Stomach (tissue), 8 donors: ENCODE measurements at regions not wholly inside any gene's neighbourhood (a gene's known extent, or its start where the extent isn't known, plus 50 kb on each side); places are given as distances from the start of the nearest gene placed in this dataset.
A peak's percentile ranks its signal among the peaks of the same experiment; 100 is the strongest.

Experiments
- DNase-seq, 2 donors: peaks; one replicate each; pipeline versions ENCODE4 v3.0.0 to v3.0.0-alpha.2; 2013 to 2019
- H3K27ac ChIP-seq, 5 donors: fragments of 200-600 bp in 4 of 5; sonication (generic) in 4 of 5; one replicate each; pipeline ENCODE4 v1.5.1; 2013 to 2019; ENCODE audit warnings: mild to moderate bottlenecking in 1 of 5, moderate library complexity in 1 of 5
- H3K27me3 ChIP-seq, 3 donors: fragments of 200-600 bp; sonication (generic); one replicate each; pipeline ENCODE4 v1.5.1; 2017 to 2019; ENCODE audit warnings: mixed run types in 1 of 3
- H3K36me3 ChIP-seq, 4 donors: fragments of 200-600 bp; sonication (generic); 1 replicate in 3 of 4; 2 replicates in 1 of 4; pipeline ENCODE4 v1.5.1; 2016 to 2019
- H3K4me1 ChIP-seq, 4 donors: fragments of 200-600 bp; sonication (generic); one replicate each; pipeline ENCODE4 v1.5.1; 2016 to 2019
- H3K4me3 ChIP-seq, 4 donors: fragments of 200-600 bp; sonication (generic) in 3 of 4; one replicate each; pipeline ENCODE4 v1.5.1; 2016 to 2019; ENCODE audit warnings: mild to moderate bottlenecking in 1 of 4
- H3K9me3 ChIP-seq, 4 donors: fragments of 200-600 bp; sonication (generic); one replicate each; pipeline ENCODE4 v1.5.1; 2016 to 2019
- CTCF ChIP-seq, 7 experiments: fragments of 450-650 bp in 4 of 7; fragments of 200-600 bp in 3 of 7; sonication (generic) in 3 of 7; IDR thresholded peaks; one replicate each; pipeline ENCODE4 v1.5.1; 2016 to 2019; ENCODE audit warnings: antibody characterized with exemption in 7 of 7, control low read depth in 2 of 7, mild to moderate bottlenecking in 1 of 7
- EP300 ChIP-seq: sonication (generic); formaldehyde crosslinking; IDR thresholded peaks from one replicate; pipeline ENCODE4 v1.6.1; 2017; ENCODE audit warnings: antibody characterized with exemption
- POLR2A ChIP-seq, 4 donors: fragments of 450-650 bp; IDR thresholded peaks; one replicate each; pipeline ENCODE4 v1.6.1; 2016; ENCODE audit warnings: antibody characterized with exemption in 4 of 4, control low read depth in 2 of 4, mild to moderate bottlenecking in 1 of 4, moderate library complexity in 1 of 4
- POLR2AphosphoS5 ChIP-seq, 3 donors: sonication (generic); formaldehyde crosslinking; IDR thresholded peaks; one replicate each; pipeline ENCODE4 v1.6.1; 2016; ENCODE audit warnings: antibody characterized with exemption in 3 of 3
- WGBS, 5 donors: extraction: QIAGEN DNeasy Blood & Tissue Kit in 3 of 5; methylation state at CpG; one replicate each; pipeline versions ENCODE4 v1.1.5 to v1.1.7; 2013 to 2018; 5-methylcytosine and 5-hydroxymethylcytosine counted together
- intact Hi-C: fragments of 100-400 bp; cut with DNase I; formaldehyde crosslinking; loops from one replicate; pipeline ENCODE4 v1.15.1; 2023; ENCODE audit warnings: low total_unique reads
- donor health status: healthy with polysubstance abuse.
- donor health status: Bipolar disorder and iron deficiency.
- donor health status: healthy.

GRCh38 chr4:166315721-166316467, 442.9 kb downstream of the TLL1 start:
- 85 to 89% (median 87%) methylated on average over 11 of the region's 11 CpGs for WGBS, 5 donors
- Histone ChIP-seq H3K9me3 (no peaks in the 10 kb centered on the region), H3K36me3 (no peaks in the 10 kb centered on the region), H3K27ac (no peak overlapping the region), H3K4me1 (no peaks in the 10 kb centered on the region), H3K27me3 (no peaks in the 10 kb centered on the region), H3K4me3 (no peak overlapping the region)
- DNase-seq: no peak
- intact Hi-C loops: no loop called here
- no peak for TF ChIP-seq EP300
- no peak for TF ChIP-seq POLR2AphosphoS5 (IDR thresholded peaks at IDR 0.05)
- TF ChIP-seq POLR2A (IDR thresholded peaks at IDR 0.05): no peak
- no peak for TF ChIP-seq CTCF (IDR thresholded peaks at IDR 0.05)

DNA sequence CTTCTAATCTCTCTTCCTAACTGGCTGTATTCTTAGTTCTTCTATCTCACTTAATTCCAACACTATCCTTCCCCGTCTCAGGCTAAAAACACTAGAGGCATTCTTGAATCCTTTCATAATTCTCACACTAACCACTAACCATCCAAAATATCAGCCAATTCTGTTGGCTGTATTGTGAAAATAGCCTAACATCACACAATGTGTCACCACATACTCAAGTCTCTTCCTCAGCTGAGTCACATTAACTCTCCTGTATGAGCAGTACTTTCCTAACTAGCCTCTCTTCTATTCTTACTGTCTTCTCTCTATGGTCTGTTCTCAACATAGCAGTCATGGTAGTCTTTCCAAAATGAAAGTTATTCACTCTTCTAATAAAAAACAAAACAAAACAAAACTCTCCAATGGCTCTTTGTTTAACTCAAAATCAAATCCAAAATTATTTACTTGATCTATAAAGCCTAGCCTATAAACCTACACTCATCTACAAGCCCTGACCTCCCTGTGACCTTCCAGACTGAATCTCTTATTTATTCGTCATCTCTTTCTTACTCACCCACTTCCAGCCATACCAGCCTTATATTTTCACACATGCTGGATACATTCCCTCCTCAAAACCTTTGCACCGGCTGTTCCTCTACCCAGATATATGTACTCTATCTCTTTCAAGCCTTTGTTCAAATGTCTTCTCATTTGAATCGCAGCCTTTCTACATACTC, 445.9 kb downstream of the TLL1 start:
- WGBS, 5 donors: 80 to 87% (median 83%) methylated on average over 4 of the region's 4 CpGs
- DNase-seq: no peak

DNA sequence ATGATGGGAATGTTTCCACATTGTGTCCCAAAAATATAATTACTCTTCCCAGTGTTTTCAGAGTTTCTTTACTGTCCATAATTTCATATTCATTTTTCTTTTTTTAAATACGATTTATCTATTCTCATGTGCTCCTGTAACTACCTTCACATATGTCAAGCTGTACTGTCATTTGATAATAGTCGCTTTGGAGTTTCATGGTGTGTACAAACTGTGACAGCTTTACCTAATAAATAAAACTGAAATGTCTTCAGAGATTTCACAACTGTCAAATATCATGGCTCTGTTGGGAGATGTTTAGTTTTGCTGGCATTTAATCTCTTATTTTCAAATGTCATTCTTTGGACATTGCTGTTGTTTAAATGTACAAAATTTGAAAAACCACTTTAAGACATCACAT, 450.2 kb downstream of the TLL1 start:
- H3K27ac ChIP-seq: no peak overlapping the region
- H3K4me1 ChIP-seq: no peaks in the 10 kb centered on the region
- H3K27me3 ChIP-seq: no peaks in the 10 kb centered on the region
- H3K4me3 ChIP-seq: no peak overlapping the region
- TF ChIP-seq POLR2AphosphoS5 (IDR thresholded peaks at IDR 0.05): no peak
- no peak for TF ChIP-seq EP300
- no peak for TF ChIP-seq POLR2A (IDR thresholded peaks at IDR 0.05)
- no peak for TF ChIP-seq CTCF (IDR thresholded peaks at IDR 0.05)
- intact Hi-C loops: no loop called here
- DNase-seq: no peak
- H3K9me3 ChIP-seq: no peaks in the 10 kb centered on the region
- WGBS, 5 donors: 74 to 89% (median 84%) methylated on average over 2 of the region's 2 CpGs
- no peaks in the 10 kb centered on the region for H3K36me3 ChIP-seq

More for the DNA sequence above, 445.9 kb downstream of the TLL1 start:
- H3K9me3 ChIP-seq: no peaks in the 10 kb centered on the region
- TF ChIP-seq POLR2A (IDR thresholded peaks at IDR 0.05) (no peak), CTCF (IDR thresholded peaks at IDR 0.05) (no peak), POLR2AphosphoS5 (IDR thresholded peaks at IDR 0.05) (no peak), EP300 (no peak)
- H3K4me1 ChIP-seq: no peaks in the 10 kb centered on the region
- no peak overlapping the region for H3K27ac ChIP-seq
- H3K4me3 ChIP-seq: no peak overlapping the region
- intact Hi-C loops: no loop called here
- no peaks in the 10 kb centered on the region for H3K27me3 ChIP-seq
- H3K36me3 ChIP-seq: no peaks in the 10 kb centered on the region

- Histone ChIP-seq H3K27me3 (no peaks in the 10 kb centered on the region), H3K9me3 (no peaks in the 10 kb centered on the region), H3K27ac (no peak overlapping the region), H3K4me3 (no peak overlapping the region), H3K4me1 (no peaks in the 10 kb centered on the region), H3K36me3 (no peaks in the 10 kb centered on the region)
- DNase-seq: peak in 1 of 2 donors; percentile 5
- TF ChIP-seq CTCF (IDR thresholded peaks at IDR 0.05): no peak
- intact Hi-C loops: no loop called here
- WGBS, 5 donors: 31 to 48% (median 37%) methylated on average over 4 of the region's 4 CpGs
These were observed 451.3 kb downstream of the TLL1 start for GRCh38 chr4:166324321-166324720.
